Fibroblast of skin of left quadriceps (primary cell): ENCODE measurements at regions not wholly inside any gene's neighbourhood (a gene's known extent, or its start where the extent isn't known, plus 50 kb on each side); places are given as distances from the start of the nearest gene placed in this dataset.

ENCODE experiments used
- DNase-seq, 2 experiments: peaks; one replicate each; pipeline ENCODE4 v3.0.0-alpha.2; 2013; ENCODE audit warnings: low read depth in 2 of 2

- DNase-seq: no peak
These were observed 70.6 kb upstream of the KLF12 start for GRCh38 chr13:74204602-74205312.

- no peak for DNase-seq
These were observed 69.4 kb upstream of the KLF12 start for GRCh38 chr13:74203576-74203975.

GRCh38 chr13:74202129-74202813 is 68.1 kb upstream of the KLF12 start:
- DNase-seq: no peak

GRCh38 chr13:74201530-74201929 is 67.3 kb upstream of the KLF12 start:
- DNase-seq: no peak

- DNase-seq: no peak
These were observed 65.9 kb upstream of the KLF12 start for GRCh38 chr13:74200081-74200480.

- DNase-seq: no peak
These were observed 63.6 kb upstream of the KLF12 start for GRCh38 chr13:74197677-74198429.

- DNase-seq: no peak
These were observed 60.6 kb upstream of the KLF12 start for GRCh38 chr13:74194846-74195245.

GRCh38 chr13:74193391-74193790 is 59.2 kb upstream of the KLF12 start:
- no peak for DNase-seq

GRCh38 chr13:74191410-74191809 is 57.2 kb upstream of the KLF12 start:
- no peak for DNase-seq

GRCh38 chr13:74190999-74191398 is 56.8 kb upstream of the KLF12 start:
- DNase-seq: no peak

- DNase-seq: no peak
These were observed 53.4 kb upstream of the KLF12 start for GRCh38 chr13:74187564-74187963.

- no peak for DNase-seq
These were observed 50.1 kb upstream of the KLF12 start for GRCh38 chr13:74184283-74184682.
